ENCODE measurements at regions not wholly inside any gene's neighbourhood (a gene's known extent, or its start where the extent isn't known, plus 50 kb on each side); places are given as distances from the start of the nearest gene placed in this dataset.

DNA sequence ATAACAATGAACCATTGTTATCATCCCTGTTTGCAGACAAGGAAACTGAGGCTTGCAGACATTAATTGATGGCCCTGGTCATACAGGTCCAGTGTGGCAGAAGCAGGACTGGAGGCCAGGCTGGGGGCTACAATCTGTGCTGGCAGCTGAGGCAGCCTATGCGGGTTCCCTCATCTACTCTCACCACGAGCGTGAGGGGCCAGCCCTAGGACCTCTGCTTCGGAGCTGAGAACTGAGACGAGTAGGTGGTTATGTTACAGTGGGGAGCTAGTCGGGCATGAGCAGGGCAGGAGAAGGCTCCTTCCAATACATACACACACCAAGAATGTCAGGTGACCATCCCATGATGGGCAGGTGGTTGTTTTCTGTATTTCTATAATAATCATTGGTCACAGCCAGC is 82.2 kb upstream of the ASB18 start:
- TF ChIP-seq, protein P1, sequence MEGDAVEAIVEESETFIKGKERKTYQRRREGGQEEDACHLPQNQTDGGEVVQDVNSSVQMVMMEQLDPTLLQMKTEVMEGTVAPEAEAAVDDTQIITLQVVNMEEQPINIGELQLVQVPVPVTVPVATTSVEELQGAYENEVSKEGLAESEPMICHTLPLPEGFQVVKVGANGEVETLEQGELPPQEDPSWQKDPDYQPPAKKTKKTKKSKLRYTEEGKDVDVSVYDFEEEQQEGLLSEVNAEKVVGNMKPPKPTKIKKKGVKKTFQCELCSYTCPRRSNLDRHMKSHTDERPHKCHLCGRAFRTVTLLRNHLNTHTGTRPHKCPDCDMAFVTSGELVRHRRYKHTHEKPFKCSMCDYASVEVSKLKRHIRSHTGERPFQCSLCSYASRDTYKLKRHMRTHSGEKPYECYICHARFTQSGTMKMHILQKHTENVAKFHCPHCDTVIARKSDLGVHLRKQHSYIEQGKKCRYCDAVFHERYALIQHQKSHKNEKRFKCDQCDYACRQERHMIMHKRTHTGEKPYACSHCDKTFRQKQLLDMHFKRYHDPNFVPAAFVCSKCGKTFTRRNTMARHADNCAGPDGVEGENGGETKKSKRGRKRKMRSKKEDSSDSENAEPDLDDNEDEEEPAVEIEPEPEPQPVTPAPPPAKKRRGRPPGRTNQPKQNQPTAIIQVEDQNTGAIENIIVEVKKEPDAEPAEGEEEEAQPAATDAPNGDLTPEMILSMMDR (conservative IDR thresholded peaks at IDR 0.05; ENCODE audit: low read depth, low read length) = no peak
- no peak for DNase-seq (ENCODE audit: low read depth)

DNA sequence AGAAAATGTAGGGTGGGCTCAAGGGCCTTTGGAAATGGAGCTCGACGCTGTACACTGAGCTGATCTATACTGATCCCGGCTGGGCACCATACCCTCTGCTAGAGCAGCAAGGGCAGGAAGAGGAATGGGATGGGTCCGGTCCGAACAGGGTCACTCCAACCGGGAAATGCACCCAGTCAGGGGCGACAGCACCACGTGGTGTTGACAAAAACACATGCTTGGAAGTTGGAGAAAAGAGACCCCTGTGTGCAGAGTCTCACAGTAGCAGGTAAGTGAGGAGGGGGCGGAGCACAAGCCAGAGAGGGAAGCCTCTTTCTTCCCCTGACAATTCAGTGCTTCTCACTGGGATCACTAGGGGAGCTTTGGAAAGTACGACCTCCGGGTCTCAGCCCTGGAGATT is 84.1 kb upstream of the ASB18 start:
- DNase-seq (ENCODE audit: low read depth) = no peak
- TF ChIP-seq, protein P1 (conservative IDR thresholded peaks at IDR 0.05; ENCODE audit: low read depth, low read length) = no peak
- no peak overlapping the region for H3K4me3 ChIP-seq (ENCODE audit: low read depth, low read length)

More for the DNA sequence above, 82.2 kb upstream of the ASB18 start:
- H3K4me3 ChIP-seq (ENCODE audit: low read depth, low read length) = no peak overlapping the region

DNA sequence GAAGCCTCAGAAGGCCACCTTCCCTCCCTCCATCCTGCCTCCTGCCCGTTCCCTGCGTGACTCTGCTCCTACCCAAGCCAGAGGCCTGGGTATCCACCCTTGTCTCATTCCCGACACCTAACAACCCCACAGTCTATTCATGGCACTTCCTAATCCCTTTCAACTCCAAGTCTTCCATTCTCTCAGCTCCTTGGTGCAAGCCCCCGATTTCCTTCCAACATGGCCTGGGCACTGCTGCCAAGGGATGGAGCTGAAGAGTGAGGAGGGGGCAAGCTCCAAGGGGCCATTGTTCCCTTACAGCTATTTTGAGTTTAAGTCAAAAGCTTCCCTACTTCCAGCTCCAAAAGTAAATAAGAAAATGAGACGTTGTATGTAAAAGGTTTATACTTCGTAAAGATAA is 84.8 kb upstream of the ASB18 start:
- DNase-seq (ENCODE audit: low read depth) = no peak
- H3K4me3 ChIP-seq (ENCODE audit: low read depth, low read length) = no peak overlapping the region
- TF ChIP-seq, protein P1 (conservative IDR thresholded peaks at IDR 0.05; ENCODE audit: low read depth, low read length) = no peak

DNA sequence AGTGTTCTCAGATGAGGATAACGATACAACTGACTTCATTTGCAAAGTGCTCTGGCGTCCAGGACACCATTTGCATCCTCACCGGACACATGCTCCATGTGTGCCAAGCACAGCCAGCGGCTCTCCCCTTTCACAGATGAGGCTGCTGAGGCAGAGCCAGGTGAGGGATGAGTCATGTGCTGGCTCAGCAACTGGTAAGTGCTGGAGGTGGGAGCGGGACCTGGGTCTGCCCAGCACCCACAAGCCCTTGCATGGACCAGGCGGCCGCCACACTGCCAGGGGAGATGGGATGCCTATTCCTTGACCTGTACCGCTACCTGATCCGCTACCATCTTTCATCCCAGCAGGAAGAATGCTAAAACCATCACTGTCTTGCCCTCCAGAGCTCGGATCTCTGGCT is 86.2 kb upstream of the ASB18 start:
- no peak for DNase-seq (ENCODE audit: low read depth)
- H3K4me3 ChIP-seq (ENCODE audit: low read depth, low read length) = no peak overlapping the region
- TF ChIP-seq, protein P1 (conservative IDR thresholded peaks at IDR 0.05; ENCODE audit: low read depth, low read length) = no peak

DNA sequence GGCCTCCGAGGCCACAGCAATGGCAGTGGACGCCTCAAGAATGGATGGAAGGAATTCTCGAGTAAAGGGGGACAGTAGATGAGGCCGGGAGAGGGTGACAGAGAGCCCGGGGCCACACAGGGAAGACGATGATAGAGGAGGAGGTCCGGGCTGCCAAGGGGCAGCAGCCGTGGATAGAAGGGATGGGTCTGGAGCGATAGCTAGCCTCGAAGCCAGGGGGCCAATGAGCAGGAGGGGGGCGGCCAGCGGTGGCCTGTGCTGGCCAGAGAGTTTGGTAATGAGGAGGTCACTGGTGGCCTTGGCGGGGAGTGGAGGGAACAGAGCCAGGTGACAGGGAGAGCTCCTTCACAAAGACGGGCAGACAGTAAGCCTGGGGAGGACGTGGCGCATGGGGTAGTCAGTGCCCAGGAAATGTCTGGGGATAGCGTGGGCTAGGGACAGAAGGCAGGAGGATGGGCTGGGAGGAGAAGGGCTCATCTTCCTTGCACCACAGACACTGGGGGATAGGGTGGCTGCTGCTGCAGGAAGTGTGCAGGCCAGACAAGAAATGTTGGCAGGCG is 87.8 kb upstream of the ASB18 start:
- no peak for DNase-seq (ENCODE audit: low read depth)
- TF ChIP-seq, protein P1 (conservative IDR thresholded peaks at IDR 0.05; ENCODE audit: low read depth, low read length) = no peak
- H3K4me3 ChIP-seq (ENCODE audit: low read depth, low read length) = no peak overlapping the region

DNA sequence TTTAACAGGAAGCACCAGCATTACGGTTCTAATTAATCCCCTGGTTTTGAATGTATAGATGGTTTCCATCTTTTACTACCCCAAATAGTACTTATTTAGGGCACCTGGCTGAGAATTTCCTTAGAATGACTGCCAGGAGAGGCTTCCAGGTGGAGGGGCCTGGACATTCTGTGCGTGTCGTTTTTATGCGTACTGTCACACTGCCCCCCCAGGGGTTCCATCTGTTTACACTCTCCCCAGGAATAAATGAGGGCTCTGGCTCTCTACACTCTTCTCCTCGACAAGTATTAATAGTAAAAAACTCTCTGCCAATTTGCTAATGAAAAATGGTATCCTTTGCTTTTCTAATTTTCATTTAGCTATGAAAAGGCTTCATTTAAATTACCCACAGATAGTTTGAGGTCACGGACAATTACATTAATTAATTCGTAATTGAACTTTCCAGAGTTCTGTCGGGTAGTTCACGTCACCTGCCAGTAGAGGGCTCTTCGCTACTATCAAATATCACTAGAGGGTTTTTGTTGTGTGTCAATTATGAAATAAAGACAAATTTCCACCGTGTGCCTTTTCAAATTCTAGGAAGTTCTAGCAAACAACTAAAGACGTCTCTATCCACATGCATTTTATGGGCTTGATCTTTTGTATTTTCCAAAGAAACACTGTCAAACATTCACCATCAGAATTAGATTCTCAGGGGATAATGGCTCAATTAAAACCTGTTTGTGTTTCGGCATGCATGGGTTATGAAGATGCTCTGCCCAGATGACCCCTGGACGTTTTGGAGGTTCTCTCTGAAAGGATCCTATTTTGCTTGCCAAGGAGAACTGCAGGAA is 88.8 kb upstream of the ASB18 start:
- TF ChIP-seq, protein P1 (conservative IDR thresholded peaks at IDR 0.05; ENCODE audit: low read depth, low read length) = peak; percentile 81
- no peak overlapping the region for H3K4me3 ChIP-seq (ENCODE audit: low read depth, low read length)
- DNase-seq (ENCODE audit: low read depth) = no peak

DNA sequence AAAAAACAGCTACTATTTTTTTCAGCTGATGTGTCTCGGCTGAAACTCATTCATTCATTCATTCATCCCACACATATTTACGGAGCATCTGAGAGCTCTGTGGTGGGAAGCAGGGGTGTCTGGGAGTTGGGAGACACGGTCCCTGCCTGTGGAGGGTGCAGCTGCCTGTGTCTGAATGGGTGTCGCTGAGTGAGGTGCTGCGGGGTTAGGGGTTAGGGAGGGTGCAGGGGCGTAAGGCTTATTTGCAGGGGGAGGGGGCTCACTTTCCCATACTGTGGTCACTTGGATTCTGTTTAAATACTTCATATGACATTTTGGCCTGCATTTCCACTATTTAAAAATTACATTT is 89.4 kb upstream of the ASB18 start:
- DNase-seq (ENCODE audit: low read depth) = no peak
- no peak overlapping the region for H3K4me3 ChIP-seq (ENCODE audit: low read depth, low read length)
- TF ChIP-seq, protein P1 (conservative IDR thresholded peaks at IDR 0.05; ENCODE audit: low read depth, low read length) = no peak

All from epithelial cell of proximal tubule (primary cell).